Stimulated activated CD4-positive, alpha-beta T cell treated with anti-CD3 and anti-CD28 coated beads, Interleukin-1b, Interleukin-23, amount 100 ng/mL, for 4 hours (primary cell): ENCODE measurements at regions not wholly inside any gene's neighbourhood (a gene's known extent, or its start where the extent isn't known, plus 50 kb on each side); places are given as distances from the start of the nearest gene placed in this dataset.

Experiments used
- DNase-seq, 2 donors: peaks; one replicate each; pipeline ENCODE4 v3.0.0-alpha.2; 2020; ENCODE audit warnings: low read depth in 2 of 2

DNA sequence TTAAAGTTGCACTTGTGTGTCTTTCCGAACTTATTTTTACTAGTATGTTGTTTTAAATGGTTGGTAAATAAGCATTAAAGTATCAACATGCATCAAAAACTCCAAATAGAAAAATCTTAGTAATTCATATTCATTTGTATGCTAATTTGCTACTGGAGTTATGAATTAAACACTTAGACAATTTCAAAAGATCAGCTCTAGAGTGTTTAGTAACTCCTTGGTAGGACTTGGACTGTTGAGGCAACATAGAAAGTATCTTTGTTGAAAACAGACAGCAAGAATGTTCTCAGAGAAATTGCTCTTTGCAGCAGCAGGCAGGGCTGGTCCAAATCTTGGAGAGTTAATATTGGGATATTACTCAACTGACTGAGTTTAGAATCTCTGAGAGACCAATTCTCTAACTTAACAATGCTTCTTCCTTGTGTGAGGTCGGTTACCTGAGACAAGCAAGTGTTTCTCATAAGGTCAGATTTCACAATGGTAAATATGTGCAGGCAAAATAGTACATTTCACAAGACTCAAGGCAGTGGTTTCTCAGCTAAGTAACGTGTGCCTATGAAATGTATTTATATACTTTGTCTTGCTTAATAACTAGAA is 147.8 kb upstream of the IL12A start:
- no peak for DNase-seq

- no peak for DNase-seq
Observed at GRCh38 chr3:159841766-159842165, 146.9 kb upstream of the IL12A start.

- DNase-seq: no peak
Observed at GRCh38 chr3:159843840-159844730, 144.6 kb upstream of the IL12A start.

DNA sequence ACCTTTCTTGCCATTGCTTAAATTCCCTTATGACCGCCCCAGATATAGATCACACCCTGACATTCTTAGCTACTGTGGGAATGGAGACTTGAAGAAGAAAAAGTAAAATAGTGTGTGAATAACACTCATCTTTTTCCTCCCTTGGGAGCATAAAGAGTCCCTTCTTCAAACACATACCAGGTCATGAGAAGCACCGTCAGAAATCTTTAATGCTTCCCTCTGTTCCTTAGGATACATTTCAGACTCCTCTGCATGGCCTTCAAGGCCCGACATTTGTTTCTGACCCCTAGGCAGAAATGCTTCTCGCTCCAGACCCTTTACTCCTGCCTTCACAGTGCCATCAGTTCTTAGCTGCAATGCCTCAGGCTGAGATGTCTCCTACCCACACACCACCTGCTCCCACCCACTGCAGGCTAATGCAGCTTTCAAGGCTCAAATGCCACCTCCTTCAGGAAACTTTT is 143.8 kb upstream of the IL12A start:
- no peak for DNase-seq

DNA sequence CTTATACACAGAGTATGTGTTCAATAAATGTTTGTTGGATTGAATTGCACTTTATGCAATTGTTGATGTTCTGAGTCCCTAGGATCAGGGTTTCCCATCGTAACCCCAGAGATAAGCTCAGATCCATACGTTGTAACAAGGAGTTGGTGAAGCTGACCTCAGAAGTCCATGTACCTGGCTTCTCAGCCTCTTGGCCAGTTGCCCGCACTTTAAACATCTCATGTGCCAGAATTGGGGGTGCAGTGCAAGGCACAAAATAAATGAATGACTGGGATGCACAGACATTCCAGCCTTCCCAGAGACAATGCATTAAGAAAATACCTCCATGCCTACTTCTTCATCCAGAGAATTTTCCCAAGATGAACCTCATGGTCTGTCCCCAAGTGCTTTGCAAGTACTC is 142.9 kb upstream of the IL12A start:
- DNase-seq: no peak

GRCh38 chr3:159846255-159846654 is 142.4 kb upstream of the IL12A start:
- no peak for DNase-seq

DNA sequence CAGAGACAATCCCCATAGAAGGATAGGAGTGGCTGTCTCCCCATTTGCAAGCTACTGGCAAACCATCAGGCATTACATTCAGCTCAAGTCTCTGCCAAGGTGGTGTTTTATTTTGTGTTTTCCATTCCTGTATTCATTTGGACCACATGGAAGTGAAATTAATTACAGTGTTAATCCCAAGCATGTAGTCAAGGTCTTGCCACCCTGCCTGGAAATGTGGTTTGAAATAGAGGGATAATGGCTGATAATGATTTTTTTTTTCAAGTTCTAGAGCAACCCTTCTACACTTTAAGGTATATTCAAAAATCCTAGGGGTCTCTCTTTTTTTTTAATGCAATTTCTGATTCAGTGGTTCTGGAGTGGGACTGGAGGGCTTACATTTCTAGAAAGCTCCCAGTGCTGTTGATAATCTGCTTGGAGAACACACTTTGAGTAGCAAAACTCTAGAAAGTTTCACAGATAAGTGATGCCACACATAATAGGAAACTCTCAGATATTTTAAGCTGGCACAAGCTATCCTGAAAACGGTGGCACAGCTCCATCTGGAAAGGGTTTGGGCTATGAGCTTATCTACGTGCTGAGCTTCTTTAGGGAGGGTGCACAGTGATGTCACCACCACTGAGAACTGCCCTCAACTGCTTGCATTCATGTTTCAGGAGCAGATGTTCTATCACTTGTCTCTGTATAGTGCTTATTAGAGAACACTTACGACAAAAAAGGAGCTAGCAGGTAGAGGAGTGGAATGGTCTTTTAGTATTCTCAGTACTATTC is 140.1 kb upstream of the IL12A start:
- DNase-seq: no peak

DNA sequence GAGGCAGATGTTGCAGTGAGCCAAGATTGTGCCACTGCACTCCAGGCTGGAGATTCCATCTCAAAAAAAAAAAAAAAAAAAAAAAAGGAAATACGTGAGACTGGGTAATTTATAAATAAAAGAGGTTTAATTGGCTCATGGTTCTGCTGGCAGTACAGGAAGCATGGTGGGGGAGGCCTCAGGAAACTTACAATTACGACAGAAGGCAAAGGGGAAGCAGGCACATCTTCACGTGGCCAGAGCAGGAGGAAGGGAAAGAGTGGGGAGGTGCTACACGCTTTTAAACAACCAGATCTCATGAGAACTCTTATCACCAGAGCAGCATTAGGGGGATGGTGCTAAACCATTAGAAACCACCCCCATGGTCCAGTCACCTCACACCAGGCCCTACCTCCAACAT is 138.2 kb upstream of the IL12A start:
- DNase-seq: no peak

DNA sequence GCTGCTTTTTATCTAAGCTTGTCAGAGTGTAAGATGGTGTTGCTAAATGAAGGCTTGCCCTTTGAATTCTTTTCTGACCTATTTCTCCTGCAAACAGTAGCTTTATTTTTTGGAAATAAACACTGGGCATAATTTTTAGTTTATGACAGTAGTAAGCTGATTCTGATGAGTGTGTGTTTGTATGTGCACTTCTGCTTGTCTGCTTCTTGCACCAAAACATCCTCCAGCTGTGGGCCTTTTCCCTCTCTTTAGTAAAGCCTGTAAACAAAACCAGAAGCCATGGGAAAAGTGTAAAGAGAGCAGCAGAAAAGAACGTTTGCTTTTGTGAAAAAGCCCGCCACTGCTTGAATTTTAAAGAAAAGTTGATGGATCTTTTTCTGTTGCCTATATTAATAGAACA is 136.4 kb upstream of the IL12A start:
- no peak for DNase-seq

- DNase-seq: no peak
Observed at GRCh38 chr3:159852821-159853505, 135.7 kb upstream of the IL12A start.

DNA sequence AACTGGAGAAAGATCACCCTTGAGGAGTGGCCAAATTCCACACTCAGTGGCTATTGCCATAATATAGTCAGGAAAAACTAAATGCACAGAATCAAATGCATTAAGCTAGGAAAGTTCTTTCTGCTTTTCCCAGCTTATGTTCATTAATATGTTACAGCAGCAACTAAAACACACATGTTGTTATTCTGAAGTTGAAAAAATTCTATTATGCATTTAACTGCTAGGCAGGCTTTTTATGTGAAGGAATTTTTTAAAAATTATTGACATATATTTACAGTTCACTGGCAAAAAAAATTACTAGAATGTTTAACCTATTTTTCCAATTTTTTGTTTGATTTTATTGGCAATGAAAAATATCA is 135.2 kb upstream of the IL12A start:
- no peak for DNase-seq

GRCh38 chr3:159854500-159855124 is 134.0 kb upstream of the IL12A start:
- DNase-seq: no peak

DNA sequence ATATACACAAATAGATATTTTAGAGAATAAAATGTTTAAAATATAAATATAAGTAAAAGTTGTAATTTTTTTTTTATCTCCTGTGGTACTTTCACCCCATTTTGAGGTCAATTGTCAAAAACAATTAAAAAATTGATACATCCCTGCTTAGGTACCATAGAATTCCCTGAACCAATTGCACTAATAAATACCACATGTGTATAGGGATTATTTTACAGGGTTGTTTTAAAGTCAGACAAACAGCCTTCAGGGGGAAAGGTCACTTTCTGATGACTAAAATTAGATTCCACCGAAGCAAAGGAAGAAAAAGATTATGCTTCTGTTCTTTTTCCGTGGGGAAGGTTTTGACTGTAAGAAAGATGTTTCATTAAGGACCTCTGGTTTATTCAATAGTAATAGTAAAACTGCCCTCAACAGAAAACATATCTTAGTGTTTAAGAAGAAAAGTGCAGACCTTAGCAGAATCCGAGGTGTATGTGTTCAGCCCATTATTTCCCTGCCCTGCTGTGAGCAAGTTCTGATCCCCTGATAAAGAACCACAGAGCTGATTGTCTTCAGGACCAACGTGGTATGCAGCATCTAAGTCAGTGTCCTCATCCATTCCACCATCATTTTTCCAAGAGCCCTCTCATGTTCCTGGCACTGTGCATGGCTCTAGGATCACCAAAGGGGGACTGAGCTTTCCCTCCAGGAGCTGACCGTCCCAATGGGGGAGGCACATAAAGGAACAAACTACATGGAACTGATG is 132.9 kb upstream of the IL12A start:
- DNase-seq: no peak

- DNase-seq: no peak
Observed at GRCh38 chr3:159856590-159857104, 132.0 kb upstream of the IL12A start.

DNA sequence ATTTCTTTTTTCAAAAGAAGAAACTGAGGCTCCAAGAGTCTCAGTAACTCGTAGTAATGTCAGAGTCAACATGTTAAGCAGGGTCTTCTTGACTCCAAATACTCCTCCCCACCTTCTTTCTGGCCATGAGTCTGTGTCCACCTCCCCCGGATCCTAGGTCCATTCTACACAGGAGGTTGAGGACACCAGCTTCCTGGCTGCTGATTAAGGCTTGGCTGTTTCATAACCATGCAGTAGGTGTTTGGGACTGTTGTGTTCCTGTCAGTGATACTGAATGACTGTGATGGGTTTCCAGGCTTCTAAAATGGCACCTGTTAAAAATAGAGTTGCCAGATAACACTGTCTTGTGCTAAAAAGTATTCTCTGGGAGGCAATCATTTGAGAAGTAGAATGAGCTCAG is 130.8 kb upstream of the IL12A start:
- DNase-seq: no peak

- no peak for DNase-seq
Observed at GRCh38 chr3:159858650-159859049, 130.0 kb upstream of the IL12A start.

- no peak for DNase-seq
Observed at GRCh38 chr3:159859424-159859823, 129.2 kb upstream of the IL12A start.

- DNase-seq: no peak
Observed at GRCh38 chr3:159859836-159860235, 128.8 kb upstream of the IL12A start.

DNA sequence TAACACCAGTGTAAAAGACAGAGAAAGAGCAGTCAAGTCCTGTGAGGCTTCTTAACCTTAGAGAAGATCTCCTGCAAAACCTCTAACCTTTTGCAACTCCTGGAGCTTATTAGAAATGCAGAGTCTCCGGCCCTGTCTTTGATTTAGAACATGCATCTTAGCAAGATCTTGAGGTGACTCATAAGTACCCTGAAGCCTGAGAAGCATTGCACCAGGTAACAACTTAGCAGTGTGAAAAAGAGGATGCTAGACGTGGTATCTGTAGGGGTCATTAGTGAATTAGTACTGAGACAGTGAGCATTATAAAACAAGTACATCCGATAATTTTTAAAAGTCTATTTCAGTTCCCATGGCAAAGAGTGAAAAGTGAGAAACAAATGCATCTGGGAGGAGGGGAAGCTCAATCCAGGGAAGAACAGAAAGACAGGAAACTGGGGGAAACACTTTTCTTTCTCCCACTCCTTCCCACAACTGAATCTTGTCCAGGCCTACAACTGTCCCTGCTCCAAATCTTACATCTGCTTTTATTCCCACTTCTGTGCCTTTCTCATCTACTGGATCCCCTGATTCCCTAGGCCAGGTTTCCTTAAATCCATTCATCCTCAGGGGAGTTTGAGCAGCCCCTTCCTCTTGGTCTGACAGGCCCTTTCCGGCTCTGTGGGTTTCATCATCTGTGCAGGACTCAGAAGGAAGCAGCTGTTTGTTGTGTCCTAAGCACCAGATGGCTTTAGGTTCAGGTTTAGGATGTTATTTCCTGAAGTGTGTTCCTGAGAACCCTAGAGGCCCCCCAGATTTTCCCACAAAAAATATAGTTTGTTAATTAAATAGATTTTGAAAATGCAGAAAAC is 128.1 kb upstream of the IL12A start:
- no peak for DNase-seq
